A673 (cell line): ENCODE measurements at regions not wholly inside any gene's neighbourhood (a gene's known extent, or its start where the extent isn't known, plus 50 kb on each side); places are given as distances from the start of the nearest gene placed in this dataset.

Experiments
- BruUV-seq: library from RNA; stranded (reverse); fragments of 400-500 nt; replicated peaks from 2 replicates; lab custom pipeline; 2021; lab: Mats Ljungman, UMichigan
- CTCF ChIA-PET: fragments of 300-600 bp; sonication (Branson Sonifier 250); formaldehyde crosslinking; loops from one replicate; lab custom pipeline; 2022; ENCODE audit warnings: antibody characterized with exemption; lab: Charles Lee
- POLR2A ChIA-PET: fragments of 300-600 bp; sonication (Branson Sonifier 250); formaldehyde crosslinking; loops from one replicate; lab custom pipeline; 2022; ENCODE audit warnings: antibody characterized with exemption; ENCODE audit not compliant: low non-redundant PET; lab: Charles Lee
- DNase-seq: peaks from one replicate; pipeline ENCODE4 v3.0.0-alpha.2; 2015; ENCODE audit warnings: low spot score
- H3K27ac ChIP-seq: fragments of 200-600 bp; sonication (generic); 2 replicates; pipeline ENCODE4 v1.5.1; 2016; ENCODE audit warnings: mixed run types, low read depth, mild to moderate bottlenecking, mixed read lengths, antibody characterized with exemption, low read length; ENCODE audit not compliant: poor library complexity, severe bottlenecking
- H3K27me3 ChIP-seq: fragments of 200-600 bp; sonication (generic); replicated peaks from 2 replicates; pipeline ENCODE4 v1.6.1; 2017; ENCODE audit warnings: mixed run types, low read depth, mild to moderate bottlenecking, mixed read lengths, antibody characterized with exemption, low read length; ENCODE audit not compliant: insufficient read depth, poor library complexity
- H3K36me3 ChIP-seq: fragments of 200-600 bp; sonication (generic); 2 replicates; pipeline ENCODE4 v1.6.1; 2016; ENCODE audit warnings: mixed run types, mild to moderate bottlenecking, mixed read lengths, antibody characterized with exemption, low read length; ENCODE audit not compliant: insufficient read depth, poor library complexity, severe bottlenecking
- H3K4me1 ChIP-seq: fragments of 200-600 bp; sonication (generic); 2 replicates; pipeline ENCODE4 v1.6.1; 2017; ENCODE audit warnings: mixed run types, mild to moderate bottlenecking, mixed read lengths, antibody characterized with exemption, low read length; ENCODE audit not compliant: insufficient read depth, poor library complexity, severe bottlenecking
- H3K4me3 ChIP-seq: fragments of 200-600 bp; sonication (generic); 2 replicates; pipeline ENCODE4 v1.5.1; 2016; ENCODE audit warnings: low read depth, mixed run types, mild to moderate bottlenecking, mixed read lengths, low read length; ENCODE audit not compliant: poor library complexity, severe bottlenecking
- H3K9me3 ChIP-seq: fragments of 200-600 bp; sonication (generic); 2 replicates; pipeline ENCODE4 v1.6.1; 2016; ENCODE audit warnings: mixed run types, low read depth, mild to moderate bottlenecking, mixed read lengths, antibody characterized with exemption, low read length; ENCODE audit not compliant: poor library complexity, severe bottlenecking
- CTCF ChIP-seq: fragments of 300-800, 200-600 bp; sonication (generic); conservative IDR thresholded peaks from 2 replicates; pipeline ENCODE4 v1.5.1; 2017; ENCODE audit warnings: low read depth, mild to moderate bottlenecking, antibody characterized with exemption, low read length, moderate library complexity, mixed read lengths
- EZH2 ChIP-seq: fragments of 200-600 bp; sonication (generic); IDR thresholded peaks from 2 replicates; pipeline ENCODE4 v1.6.1; 2017; ENCODE audit warnings: borderline replicate concordance, low read depth, mild to moderate bottlenecking, mixed read lengths, antibody characterized with exemption, low read length; ENCODE audit not compliant: poor library complexity, severe bottlenecking
- intact Hi-C: fragments of 100-400 bp; cut with micrococcal nuclease; formaldehyde crosslinking; loops from one replicate; pipeline ENCODE4 v1.10.0; 2022; ENCODE audit not compliant: unreplicated experiment

DNA sequence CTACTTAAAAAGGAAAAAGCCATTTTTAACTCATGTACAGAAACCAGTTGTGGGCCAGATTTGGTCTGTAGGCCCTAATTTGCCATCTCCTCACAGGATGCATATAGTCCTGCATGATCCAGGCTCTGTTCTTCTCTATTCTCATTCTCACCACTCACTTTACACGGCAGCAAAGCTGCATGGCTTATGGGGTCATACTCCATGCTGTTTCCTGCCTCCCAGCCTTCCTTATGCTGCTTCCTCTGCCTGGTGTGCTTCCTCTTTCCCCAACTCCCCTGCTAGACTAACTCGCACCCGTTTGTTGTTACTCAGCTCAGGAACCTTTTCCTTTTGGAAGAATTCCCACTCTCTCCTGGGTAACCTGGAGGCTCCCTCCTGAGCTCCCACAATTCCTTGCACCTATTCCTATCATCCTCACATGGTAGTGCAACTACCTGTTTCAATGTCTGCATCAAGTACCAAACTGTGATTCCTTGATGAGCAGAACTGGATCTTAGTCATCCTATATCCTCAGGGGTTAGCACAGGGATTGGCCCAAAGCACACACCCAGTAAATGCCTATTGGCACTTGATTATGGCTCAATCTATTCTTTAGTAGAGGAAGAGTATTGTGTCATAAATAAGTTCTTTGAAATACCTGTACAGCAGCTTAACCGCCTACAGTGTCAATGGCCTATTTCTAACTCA, 172.1 kb upstream of the MITF start:
- Histone ChIP-seq H3K9me3 (no peaks in the 10 kb centered on the region), H3K4me1 (no peaks in the 10 kb centered on the region), H3K4me3 (no peak overlapping the region), H3K27ac (no peak overlapping the region), H3K36me3 (no peaks in the 10 kb centered on the region), H3K27me3 (no peaks in the 10 kb centered on the region)
- ChIA-PET POLR2A (no interaction called here), CTCF (no interaction called here)
- TF ChIP-seq EZH2 (no peak), CTCF (no peak)
- intact Hi-C loops, result no loop called here
- no TSS peak for BruUV-seq
- no peak for DNase-seq

- no peaks in the 10 kb centered on the region for H3K9me3 ChIP-seq
- no peaks in the 10 kb centered on the region for H3K36me3 ChIP-seq
- intact Hi-C loops, result no loop called here
- CTCF ChIA-PET, result no interaction called here
- DNase-seq, result no peak
- H3K27ac ChIP-seq, result no peak overlapping the region
- H3K27me3 ChIP-seq, result no peaks in the 10 kb centered on the region
- TF ChIP-seq CTCF (no peak), EZH2 (no peak)
- POLR2A ChIA-PET, result interaction anchor here (0.7 kb wide), 1 partner anchor 1259 kb away, joined by 3 read pairs; no protein-coding TSS in a partner anchor
- no peak overlapping the region for H3K4me3 ChIP-seq
- BruUV-seq, result no TSS peak
- no peaks in the 10 kb centered on the region for H3K4me1 ChIP-seq
Observed at GRCh38 chr3:69566275-69566674, 173.0 kb upstream of the MITF start.

DNA sequence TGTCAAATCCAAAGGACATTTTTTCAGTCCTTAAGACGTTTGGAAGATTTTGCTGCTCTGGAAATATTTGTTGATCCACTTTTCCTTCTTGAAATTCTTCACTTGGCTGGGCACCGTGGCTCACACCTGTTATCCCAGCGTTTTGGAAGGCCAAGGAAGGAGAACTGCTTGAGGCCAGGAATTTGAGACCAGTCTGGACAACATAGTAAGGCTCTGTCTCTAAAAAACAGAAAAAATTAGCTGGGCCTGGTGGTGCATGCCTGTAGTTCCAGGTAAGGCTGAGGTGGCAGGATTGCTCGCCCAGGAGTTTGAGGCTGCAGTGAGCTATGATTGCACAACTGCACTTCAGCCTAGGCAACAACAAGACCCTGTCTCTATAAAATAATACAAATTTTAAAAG, 173.9 kb upstream of the MITF start:
- BruUV-seq, result no TSS peak
- no peak for DNase-seq
- Histone ChIP-seq H3K4me3 (no peak overlapping the region), H3K36me3 (no peaks in the 10 kb centered on the region), H3K9me3 (no peaks in the 10 kb centered on the region), H3K27me3 (no peaks in the 10 kb centered on the region), H3K4me1 (no peaks in the 10 kb centered on the region), H3K27ac (no peak overlapping the region)
- CTCF ChIA-PET, result no interaction called here
- intact Hi-C loops, result no loop called here
- POLR2A ChIA-PET, result no interaction called here
- TF ChIP-seq EZH2 (no peak), CTCF (no peak)
